ENCODE measurements at regions not wholly inside any gene's neighbourhood (a gene's known extent, or its start where the extent isn't known, plus 50 kb on each side); places are given as distances from the start of the nearest gene placed in this dataset.

DNA sequence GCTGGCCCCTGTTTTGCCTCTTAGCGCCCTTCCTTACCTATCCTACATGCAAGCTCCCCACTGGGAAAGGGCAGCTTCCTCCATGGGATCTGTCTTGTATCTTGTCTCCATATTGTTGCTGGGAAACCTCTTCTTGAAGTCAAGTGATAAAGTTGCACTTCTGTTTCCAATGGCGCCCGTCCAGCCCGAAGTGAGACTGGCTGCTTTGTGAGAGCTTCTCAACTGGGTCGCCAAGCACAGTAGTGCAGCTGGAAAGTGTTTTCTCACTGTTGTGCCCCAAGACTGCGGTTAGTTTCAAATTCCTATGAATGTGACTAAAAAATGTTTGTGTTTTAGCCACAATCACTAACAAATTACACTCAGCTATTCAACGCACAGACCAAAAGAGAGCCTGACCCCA is 506.6 kb upstream of the MPDZ start:
- TF ChIP-seq, protein P1, sequence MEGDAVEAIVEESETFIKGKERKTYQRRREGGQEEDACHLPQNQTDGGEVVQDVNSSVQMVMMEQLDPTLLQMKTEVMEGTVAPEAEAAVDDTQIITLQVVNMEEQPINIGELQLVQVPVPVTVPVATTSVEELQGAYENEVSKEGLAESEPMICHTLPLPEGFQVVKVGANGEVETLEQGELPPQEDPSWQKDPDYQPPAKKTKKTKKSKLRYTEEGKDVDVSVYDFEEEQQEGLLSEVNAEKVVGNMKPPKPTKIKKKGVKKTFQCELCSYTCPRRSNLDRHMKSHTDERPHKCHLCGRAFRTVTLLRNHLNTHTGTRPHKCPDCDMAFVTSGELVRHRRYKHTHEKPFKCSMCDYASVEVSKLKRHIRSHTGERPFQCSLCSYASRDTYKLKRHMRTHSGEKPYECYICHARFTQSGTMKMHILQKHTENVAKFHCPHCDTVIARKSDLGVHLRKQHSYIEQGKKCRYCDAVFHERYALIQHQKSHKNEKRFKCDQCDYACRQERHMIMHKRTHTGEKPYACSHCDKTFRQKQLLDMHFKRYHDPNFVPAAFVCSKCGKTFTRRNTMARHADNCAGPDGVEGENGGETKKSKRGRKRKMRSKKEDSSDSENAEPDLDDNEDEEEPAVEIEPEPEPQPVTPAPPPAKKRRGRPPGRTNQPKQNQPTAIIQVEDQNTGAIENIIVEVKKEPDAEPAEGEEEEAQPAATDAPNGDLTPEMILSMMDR (conservative IDR thresholded peaks at IDR 0.05; ENCODE audit: low read length), result no peak
- TF ChIP-seq EZH2phosphoT487 (IDR thresholded peaks at IDR 0.05; ENCODE audit: borderline replicate concordance, low read depth, low read length), result no peak

Data from OCI-LY7 (cell line).